ENCODE measurements at regions not wholly inside any gene's neighbourhood (a gene's known extent, or its start where the extent isn't known, plus 50 kb on each side); places are given as distances from the start of the nearest gene placed in this dataset.

DNA sequence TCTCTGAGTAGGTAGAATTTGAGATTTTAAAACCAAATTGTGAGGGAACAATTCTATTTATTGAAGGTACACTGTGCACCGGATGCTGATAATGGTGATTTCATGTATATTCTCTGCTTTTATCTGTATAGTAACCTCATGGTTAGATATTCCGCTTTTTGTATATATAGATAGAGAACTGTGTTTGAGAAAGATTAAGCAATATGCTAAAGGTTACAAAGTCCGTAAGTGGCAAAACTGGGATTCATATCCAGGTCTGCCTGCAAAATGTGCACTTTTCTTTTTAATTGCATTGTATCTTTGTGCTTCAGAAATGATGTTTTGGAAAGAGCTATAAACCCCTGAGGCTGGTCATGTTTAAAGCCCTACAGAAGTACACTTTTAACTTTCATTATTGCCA, 635.4 kb upstream of the NECTIN3 start:
- TF ChIP-seq EP300 (IDR thresholded peaks at IDR 0.05; ENCODE audit: low read length) (no peak), ZNF57 (CRISPR knock-in tag; IDR thresholded peaks at IDR 0.05) (no peak), BHLHE40 (IDR thresholded peaks at IDR 0.05; ENCODE audit: low read length) (no peak), POLR2AphosphoS2 (IDR thresholded peaks at IDR 0.05; ENCODE audit: low read length) (no peak), NUFIP1 (IDR thresholded peaks at IDR 0.05; ENCODE audit: partially characterized antibody) (no peak), GABPA (tag; conservative IDR thresholded peaks at IDR 0.05; ENCODE audit: low read depth) (no peak)

All from K562 (cell line).